Transverse colon (tissue), 4 donors: ENCODE measurements at regions not wholly inside any gene's neighbourhood (a gene's known extent, or its start where the extent isn't known, plus 50 kb on each side); places are given as distances from the start of the nearest gene placed in this dataset.

ENCODE experiments used
- CTCF ChIP-seq, 5 experiments: fragments of 200-600 bp in 3 of 5; fragments of 450-650 bp in 2 of 5; sonication (generic) in 3 of 5; IDR thresholded peaks; 1 replicate in 2 of 5; 2 replicates in 3 of 5; pipeline ENCODE4 v1.5.1; 2016 to 2017; ENCODE audit warnings: antibody characterized with exemption in 5 of 5, inconsistent platforms in 3 of 5, mild to moderate bottlenecking in 2 of 5, moderate library complexity in 1 of 5
- EP300 ChIP-seq: sonication (generic); formaldehyde crosslinking; IDR thresholded peaks from one replicate; pipeline ENCODE4 v1.6.1; 2017; ENCODE audit warnings: antibody characterized with exemption, low read depth
- POLR2A ChIP-seq: fragments of 450-650 bp; IDR thresholded peaks from one replicate; pipeline ENCODE4 v1.6.1; 2016; ENCODE audit warnings: antibody characterized with exemption, mild to moderate bottlenecking, moderate library complexity
- POLR2AphosphoS5 ChIP-seq, 3 donors: sonication (generic); formaldehyde crosslinking; IDR thresholded peaks; one replicate each; pipeline ENCODE4 v1.6.1; 2016; ENCODE audit warnings: antibody characterized with exemption in 3 of 3

- no peak for TF ChIP-seq EP300
- no peak for TF ChIP-seq CTCF (IDR thresholded peaks at IDR 0.05)
- TF ChIP-seq POLR2A, result no peak
- no peak for TF ChIP-seq POLR2AphosphoS5 (IDR thresholded peaks at IDR 0.05)
These were observed 327.0 kb upstream of the TNC start for GRCh38 chr9:115444959-115445358.
